ENCODE measurements at regions not wholly inside any gene's neighbourhood (a gene's known extent, or its start where the extent isn't known, plus 50 kb on each side); places are given as distances from the start of the nearest gene placed in this dataset.
"Not testable (repeated sequence)": the region's sequence is repeated elsewhere in the genome, so short reads cannot be mapped to it uniquely, and the experiment has no call there.

DNA sequence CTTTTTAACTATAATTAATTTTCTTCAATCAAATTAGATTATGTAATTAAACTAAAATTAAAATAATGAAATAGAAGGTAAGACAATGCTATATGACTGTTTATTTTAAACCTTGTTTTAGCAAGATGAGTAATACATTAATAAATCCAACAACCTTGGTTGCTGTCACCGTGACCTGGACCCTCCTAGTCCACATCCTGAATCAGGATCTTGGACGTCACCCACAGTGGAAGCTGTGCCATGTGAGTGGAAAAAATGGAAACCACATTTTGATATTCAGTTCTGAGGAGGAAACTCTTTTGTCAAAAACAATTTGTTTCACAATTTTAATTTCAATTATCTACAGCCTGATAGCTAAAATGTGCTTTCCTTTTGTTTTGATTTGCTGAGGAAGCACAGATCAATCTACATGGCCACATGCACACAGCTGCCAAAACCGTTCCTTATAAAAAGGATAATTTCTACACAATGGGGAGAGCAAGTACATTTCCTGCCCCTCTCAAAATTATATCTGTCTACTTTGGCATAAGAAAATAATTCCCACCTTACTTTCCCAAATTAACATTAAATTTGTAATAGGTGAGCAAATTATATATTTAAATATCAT, 255.5 kb downstream of the RASSF9 start:
- DNase-seq: no peak

DNA sequence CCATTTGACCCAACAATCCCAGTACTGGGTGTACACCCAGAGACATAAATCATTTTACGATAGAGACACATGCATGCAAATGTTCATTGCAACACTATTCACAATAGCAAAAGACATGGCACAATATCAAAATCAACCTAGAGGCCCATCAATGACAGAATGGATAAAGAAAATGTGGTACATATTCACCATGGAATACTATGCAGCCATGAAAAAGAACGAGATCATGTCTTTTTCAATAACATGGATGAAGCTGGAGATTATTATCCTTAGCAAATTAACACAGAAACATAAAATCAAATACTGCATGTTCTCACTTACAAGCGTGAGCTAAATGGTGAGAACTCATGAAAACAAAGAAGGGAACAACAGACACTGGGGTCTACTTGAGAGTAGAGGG, 249.1 kb downstream of the RASSF9 start:
- no peak for DNase-seq

DNA sequence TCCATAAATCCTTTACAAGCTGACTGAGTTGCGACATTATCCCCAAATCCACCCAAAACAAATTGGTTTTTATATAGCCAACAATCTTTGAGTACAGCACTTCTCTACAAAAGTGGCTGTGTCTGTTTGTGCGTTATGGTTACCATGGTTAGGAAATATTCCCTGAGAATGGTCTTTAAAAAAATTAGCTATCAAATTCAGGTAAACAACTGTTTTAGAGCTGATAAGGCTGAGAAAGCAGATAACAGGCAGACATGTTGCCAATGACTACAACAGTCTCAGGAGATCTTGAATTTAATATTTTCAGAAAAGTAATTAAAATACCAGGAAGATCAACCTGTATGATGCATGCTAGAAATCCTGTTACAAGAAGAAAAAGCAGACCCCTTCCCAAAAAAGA, 248.0 kb downstream of the RASSF9 start:
- no peak for DNase-seq

GRCh38 chr12:85600841-85601240, 235.4 kb downstream of the RASSF9 start:
- DNase-seq: no peak

DNA sequence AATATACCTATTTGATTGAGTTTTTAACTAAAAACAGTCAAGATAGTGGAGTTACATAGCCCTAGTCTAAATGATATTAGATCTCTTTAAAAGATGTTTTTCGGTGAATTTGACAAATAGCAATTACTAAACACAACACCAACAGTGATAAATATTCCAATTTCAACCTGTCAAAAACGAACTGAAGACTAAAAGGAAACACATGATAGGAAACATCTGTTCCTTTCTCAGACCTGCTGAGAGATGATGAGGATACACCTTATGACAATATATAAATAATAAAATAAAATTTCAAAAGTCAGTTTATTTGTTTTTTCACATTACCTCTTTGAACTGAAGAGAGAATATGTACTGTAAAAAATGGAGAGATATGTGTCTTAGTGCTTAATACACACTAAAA, 232.7 kb downstream of the RASSF9 start:
- DNase-seq: no peak

- no peak for DNase-seq
These were observed 229.8 kb downstream of the RASSF9 start for GRCh38 chr12:85606455-85606854.

- no peak for DNase-seq
These were observed 226.4 kb downstream of the RASSF9 start for GRCh38 chr12:85609778-85610177.

- DNase-seq: no peak
These were observed 226.0 kb downstream of the RASSF9 start for GRCh38 chr12:85610194-85610593.

DNA sequence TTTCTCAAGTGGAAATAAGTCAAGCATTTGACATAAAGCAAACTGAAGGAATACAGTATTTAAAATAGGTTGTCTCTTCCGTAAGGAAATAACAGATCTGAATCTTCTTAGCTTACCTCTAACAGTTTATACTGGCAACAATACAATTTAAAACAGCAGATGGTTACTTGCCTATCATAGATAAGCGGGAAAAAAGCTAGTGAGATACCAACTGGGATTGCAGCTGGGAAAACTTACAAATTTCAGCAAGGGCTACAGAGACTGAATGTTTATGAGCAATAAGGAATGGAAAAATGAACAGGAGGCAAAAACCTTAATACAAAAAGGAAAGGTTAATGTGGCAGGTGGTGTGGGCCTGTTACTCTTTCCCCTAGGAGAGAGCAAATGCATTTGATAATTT, 220.0 kb downstream of the RASSF9 start:
- no peak for DNase-seq

DNA sequence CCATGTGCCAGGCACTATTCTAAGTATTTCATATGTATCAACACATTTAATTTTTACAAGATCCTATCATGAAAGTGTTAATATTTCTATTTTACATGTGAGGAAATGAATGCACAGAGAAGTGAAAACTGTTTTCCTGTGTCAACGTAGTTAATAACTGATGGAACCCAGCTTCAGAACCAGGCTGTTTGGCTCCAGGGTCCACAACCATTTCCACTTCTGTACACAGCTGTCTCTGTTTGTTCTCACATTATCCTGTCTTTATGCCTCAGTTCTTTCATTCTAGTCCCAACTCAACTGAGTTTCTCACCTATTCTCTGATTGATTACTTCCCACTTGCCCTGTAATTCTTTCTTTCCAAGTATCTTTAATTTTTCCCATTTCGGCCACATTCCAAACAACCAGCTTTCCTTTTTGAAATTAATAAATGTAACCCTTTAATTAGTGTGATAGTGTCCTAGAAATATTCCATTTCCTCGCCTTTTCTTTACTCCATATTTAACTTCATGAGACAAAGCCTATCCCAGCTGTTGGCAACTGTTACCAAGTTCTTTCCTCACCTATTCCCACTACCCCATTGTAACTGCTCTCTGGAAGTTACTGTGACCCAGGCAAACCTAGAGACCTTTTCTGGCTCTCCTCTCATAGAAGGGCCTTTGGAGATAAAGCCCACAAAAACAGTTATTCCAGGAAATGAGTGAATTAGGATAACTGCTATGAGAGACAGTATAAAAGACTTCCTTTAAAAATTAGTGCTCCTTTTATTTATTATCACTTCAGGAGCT, 218.7 kb downstream of the RASSF9 start:
- no peak for DNase-seq

GRCh38 chr12:85621041-85621440, 215.2 kb downstream of the RASSF9 start:
- no peak for DNase-seq

- DNase-seq: no peak
These were observed 212.4 kb downstream of the RASSF9 start for GRCh38 chr12:85623763-85624162.

DNA sequence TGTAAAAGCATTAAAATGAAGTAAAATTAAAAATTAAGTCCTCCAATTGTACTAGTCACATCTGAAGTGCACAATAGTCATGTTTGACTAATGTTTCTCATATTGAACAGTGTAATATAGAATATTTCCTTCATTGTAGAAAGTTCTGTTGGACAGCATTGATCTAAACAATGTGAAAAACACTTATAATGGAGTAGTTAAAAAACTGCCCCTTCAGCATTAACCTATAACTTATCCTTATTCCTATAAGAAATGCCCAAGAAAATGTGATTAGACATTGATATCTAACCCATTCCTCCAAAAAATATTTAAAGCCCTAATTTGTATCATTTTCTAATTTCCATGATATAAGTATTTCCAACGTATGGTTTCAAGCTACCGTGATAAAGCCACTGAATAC, 210.7 kb downstream of the RASSF9 start:
- DNase-seq: no peak

GRCh38 chr12:85626001-85626783, 210.0 kb downstream of the RASSF9 start:
- DNase-seq: no peak

- DNase-seq: no peak
These were observed 209.4 kb downstream of the RASSF9 start for GRCh38 chr12:85626784-85627171.

- DNase-seq: no peak
These were observed 208.6 kb downstream of the RASSF9 start for GRCh38 chr12:85627584-85627983.

- DNase-seq: not testable (repeated sequence)
These were observed 207.6 kb downstream of the RASSF9 start for GRCh38 chr12:85628562-85628961.

GRCh38 chr12:85630851-85631250, 205.4 kb downstream of the RASSF9 start:
- no peak for DNase-seq

DNA sequence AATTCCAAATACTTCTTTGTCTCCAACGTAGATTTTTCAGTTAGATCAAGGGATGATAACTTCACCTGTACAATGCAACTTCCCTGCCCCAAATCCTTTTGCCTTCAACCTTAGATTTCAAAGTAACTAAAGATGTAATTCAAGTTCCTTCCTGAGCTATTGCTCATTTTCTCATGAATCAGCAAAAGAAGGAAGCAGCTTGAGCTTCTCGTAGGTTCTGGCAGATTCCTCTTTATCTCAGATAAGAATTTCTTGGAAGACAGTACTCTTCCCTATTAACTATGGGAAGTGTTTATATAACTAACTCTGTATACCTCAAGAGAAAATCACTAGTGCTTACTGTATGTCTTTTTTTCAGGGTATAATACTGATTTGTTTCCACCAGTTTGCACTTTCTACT, 203.8 kb downstream of the RASSF9 start:
- no peak for DNase-seq

DNA sequence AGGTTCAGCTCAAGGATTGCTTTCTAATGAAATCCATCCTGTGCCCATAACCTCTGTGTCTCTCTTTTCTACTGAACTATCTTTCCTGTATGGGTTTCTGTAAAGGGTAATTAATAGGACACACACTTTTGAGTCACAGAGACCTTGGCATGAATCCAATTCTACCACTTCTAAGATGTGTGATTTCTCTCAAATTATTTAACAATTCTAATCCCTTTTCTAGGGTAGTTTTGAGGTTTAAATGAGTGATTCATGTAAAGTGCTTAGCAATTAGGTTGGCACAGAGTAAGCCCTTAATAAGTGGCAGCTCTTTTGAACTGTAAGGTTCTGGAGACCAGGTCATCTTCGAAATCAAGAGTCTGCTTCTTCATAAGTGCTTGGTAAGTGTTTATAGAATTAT, 202.7 kb downstream of the RASSF9 start:
- no peak for DNase-seq

DNA sequence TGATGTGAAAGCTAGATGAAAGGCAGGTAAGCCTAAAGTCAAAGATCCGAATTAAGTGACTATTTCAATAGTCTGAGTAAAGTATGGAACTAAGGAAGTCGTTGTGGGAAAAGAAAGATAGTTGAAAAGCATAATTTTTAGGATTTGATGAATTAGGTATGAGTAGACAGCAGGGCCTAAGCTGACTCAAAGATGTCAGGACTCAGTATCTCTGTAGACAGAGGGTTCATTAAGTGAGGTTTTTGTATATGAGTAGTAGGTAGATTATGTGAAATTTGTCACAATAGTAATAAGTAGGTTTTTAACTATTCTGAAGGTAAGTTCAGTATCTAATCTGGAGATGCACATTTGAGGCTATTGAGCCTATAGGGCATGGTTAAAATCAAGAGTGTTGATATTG, 196.4 kb downstream of the RASSF9 start:
- DNase-seq: no peak

DNA sequence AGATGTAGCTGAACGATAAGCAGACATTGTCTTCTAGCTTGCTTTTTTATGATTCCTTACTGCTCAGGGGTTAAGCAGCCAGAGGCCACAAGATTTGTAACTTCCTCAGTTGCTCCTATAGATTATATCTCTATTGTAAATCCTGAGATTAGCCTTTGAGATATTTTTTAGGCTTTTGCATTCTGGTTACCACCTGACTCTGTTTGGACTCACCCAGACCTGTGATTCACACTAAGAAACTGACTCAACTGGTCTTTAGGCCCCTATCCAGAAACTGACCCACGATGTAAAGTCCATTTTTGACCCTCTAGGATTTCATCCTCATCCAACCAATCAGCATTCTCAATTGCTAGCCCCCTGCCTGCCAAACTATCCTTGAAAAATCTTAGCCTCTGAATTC, 194.4 kb downstream of the RASSF9 start:
- no peak for DNase-seq

DNA sequence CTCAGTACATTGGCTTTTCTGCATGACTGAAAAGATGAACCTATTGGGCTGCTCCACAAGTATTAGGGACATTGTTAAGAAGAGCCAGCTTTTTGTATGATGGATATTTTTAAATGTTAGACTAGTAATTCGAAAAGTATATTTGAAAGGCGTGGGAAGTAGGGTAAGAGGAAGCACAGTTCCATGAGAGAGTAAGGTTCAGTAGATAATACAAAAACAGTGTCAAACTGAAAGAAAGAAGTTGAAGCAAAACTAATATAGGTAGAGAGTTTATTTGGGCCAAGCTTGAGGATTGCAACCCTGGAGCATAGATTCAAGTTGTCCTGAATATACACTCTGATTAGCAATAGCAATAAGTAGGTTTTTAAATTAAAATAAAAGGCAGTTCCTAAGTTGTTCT, 193.9 kb downstream of the RASSF9 start:
- no peak for DNase-seq

GRCh38 chr12:85642808-85643207, 193.4 kb downstream of the RASSF9 start:
- DNase-seq: no peak

Measured in stimulated activated CD4-positive, alpha-beta T cell treated with anti-CD3 and anti-CD28 coated beads, Interleukin-4, amount 100 ng/mL, for 24 hours (primary cell).